Smooth muscle cell (in vitro differentiated cells): ENCODE measurements at regions not wholly inside any gene's neighbourhood (a gene's known extent, or its start where the extent isn't known, plus 50 kb on each side); places are given as distances from the start of the nearest gene placed in this dataset.

Source experiments
- DNase-seq: peaks from one replicate; lab custom pipeline; 2025; ENCODE audit not compliant: unreplicated experiment; lab: John Stamatoyannopoulos, UW
- H2AFZ ChIP-seq: fragments of 200-600 bp; sonication (generic); 2 replicates; pipeline ENCODE4 v1.6.0; 2016; ENCODE audit warnings: antibody characterized with exemption, low read depth, mild to moderate bottlenecking
- H3F3A ChIP-seq: fragments of 200-600 bp; sonication (generic); 2 replicates; pipeline ENCODE4 v1.6.0; 2017; ENCODE audit warnings: antibody characterized with exemption, low read depth
- H3K27ac ChIP-seq: fragments of 200-600 bp; sonication (generic); 2 replicates; pipeline ENCODE4 v1.5.1; 2016; ENCODE audit warnings: low read depth, mild to moderate bottlenecking
- H3K27me3 ChIP-seq: fragments of 200-600 bp; sonication (generic); 2 replicates; pipeline ENCODE4 v1.6.1; 2016; ENCODE audit warnings: low read depth, mild to moderate bottlenecking
- H3K36me3 ChIP-seq: fragments of 200-600 bp; sonication (generic); 2 replicates; pipeline ENCODE4 v1.5.1; 2016; ENCODE audit warnings: low read depth
- H3K4me1 ChIP-seq: fragments of 200-600 bp; sonication (generic); 2 replicates; pipeline ENCODE4 v1.5.1; 2016; ENCODE audit warnings: low read depth
- H3K4me2 ChIP-seq: fragments of 200-600 bp; sonication (generic); 2 replicates; pipeline ENCODE4 v1.6.0; 2016; ENCODE audit warnings: mild to moderate bottlenecking
- H3K4me3 ChIP-seq: fragments of 200-600 bp; sonication (generic); 2 replicates; pipeline ENCODE4 v1.5.1; 2016; ENCODE audit warnings: mild to moderate bottlenecking
- H3K79me2 ChIP-seq: fragments of 200-600 bp; sonication (generic); 2 replicates; pipeline ENCODE4 v1.6.0; 2016; ENCODE audit warnings: low read depth, mild to moderate bottlenecking
- H3K9ac ChIP-seq: fragments of 200-600 bp; sonication (generic); 2 replicates; pipeline ENCODE4 v1.6.0; 2016; ENCODE audit warnings: low read depth
- H3K9me3 ChIP-seq: fragments of 200-600 bp; sonication (generic); replicated peaks from 2 replicates; pipeline ENCODE4 v1.5.1; 2016; ENCODE audit warnings: low read depth
- H4K20me1 ChIP-seq: fragments of 200-600 bp; sonication (generic); 2 replicates; pipeline ENCODE4 v1.6.0; 2016; ENCODE audit warnings: low read depth
- CTCF ChIP-seq: fragments of 200-600 bp; sonication (generic); IDR thresholded peaks from 2 replicates; pipeline ENCODE4 v1.5.1; 2017; ENCODE audit warnings: borderline replicate concordance, mild to moderate bottlenecking, antibody characterized with exemption; ENCODE audit not compliant: insufficient read depth, poor library complexity, severe bottlenecking
- WGBS: methylation state at CpG from one replicate; pipeline ENCODE4 v1.1.7; 2016; ENCODE audit warnings: low lambda C conversion rate; 5-methylcytosine and 5-hydroxymethylcytosine counted together

- Histone ChIP-seq H3K36me3 (no peaks in the 10 kb centered on the region), H3K9ac (no peak overlapping the region), H4K20me1 (peaks cover 100% of the 10 kb centered on the region), H3K27ac (no peak overlapping the region), H3K4me2 (no peak overlapping the region), H3K9me3 (no peaks in the 10 kb centered on the region), H3K79me2 (peaks cover 99% of the 10 kb centered on the region), H3K27me3 (no peaks in the 10 kb centered on the region), H3F3A (peaks cover 5% of the 10 kb centered on the region), H3K4me1 (peaks cover 44% of the 10 kb centered on the region), H3K4me3 (no peak overlapping the region), H2AFZ (no peak overlapping the region)
- no peak for TF ChIP-seq CTCF
- DNase-seq, result no peak
- 97% methylated on average over 10 of the region's 10 CpGs for WGBS
These were observed 65.0 kb downstream of the NCOR2 start for GRCh38 chr12:124502379-124502778.

- H3K9me3 ChIP-seq, result no peaks in the 10 kb centered on the region
- peaks cover 5% of the 10 kb centered on the region for H3F3A ChIP-seq
- H3K4me3 ChIP-seq, result no peak overlapping the region
- H3K27ac ChIP-seq, result no peak overlapping the region
- H3K4me1 ChIP-seq, result peaks cover 39% of the 10 kb centered on the region
- no peak overlapping the region for H3K4me2 ChIP-seq
- 83% methylated on average over 16 of the region's 16 CpGs for WGBS
- H2AFZ ChIP-seq, result no peak overlapping the region
- no peaks in the 10 kb centered on the region for H3K36me3 ChIP-seq
- H3K9ac ChIP-seq, result no peak overlapping the region
- no peak for TF ChIP-seq CTCF
- no peaks in the 10 kb centered on the region for H3K27me3 ChIP-seq
- peaks cover 100% of the 10 kb centered on the region for H4K20me1 ChIP-seq
- no peak for DNase-seq
- H3K79me2 ChIP-seq, result peaks cover 99% of the 10 kb centered on the region
These were observed 65.6 kb downstream of the NCOR2 start for GRCh38 chr12:124501827-124502226.

DNA sequence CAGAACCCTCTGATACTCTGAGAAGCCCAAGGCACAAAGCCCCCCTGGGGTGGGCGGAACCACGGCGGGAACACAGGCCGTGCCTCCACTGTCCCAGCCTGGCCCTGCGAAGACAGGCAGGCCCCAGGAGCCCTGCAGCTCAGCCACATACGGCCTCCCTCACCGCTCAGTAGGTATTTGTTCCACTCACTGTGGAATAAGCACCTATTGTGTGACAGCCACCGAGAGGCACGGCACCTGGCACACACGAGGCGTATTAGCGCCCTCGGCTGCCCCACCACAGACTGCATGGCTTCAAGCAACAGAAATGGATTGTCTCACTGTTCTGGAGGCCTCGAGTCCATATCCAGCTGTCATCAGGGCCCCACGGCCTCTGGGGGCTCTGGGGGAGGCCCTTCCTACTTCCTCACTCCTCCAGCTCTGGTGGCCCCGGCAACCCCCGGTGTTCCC lies 66.3 kb downstream of the NCOR2 start:
- Histone ChIP-seq H3K79me2 (peaks cover 99% of the 10 kb centered on the region), H3K27ac (peak overlapping the region; percentile 32), H3F3A (peaks cover 5% of the 10 kb centered on the region), H4K20me1 (peaks cover 100% of the 10 kb centered on the region), H3K27me3 (no peaks in the 10 kb centered on the region), H3K36me3 (no peaks in the 10 kb centered on the region), H3K9ac (no peak overlapping the region), H3K4me3 (no peak overlapping the region), H3K4me2 (peak overlapping the region; percentile 33), H3K9me3 (no peaks in the 10 kb centered on the region), H2AFZ (no peak overlapping the region), H3K4me1 (peaks cover 32% of the 10 kb centered on the region)
- DNase-seq, result no peak
- 67% methylated on average over 17 of the region's 17 CpGs for WGBS
- TF ChIP-seq CTCF, result no peak

DNA sequence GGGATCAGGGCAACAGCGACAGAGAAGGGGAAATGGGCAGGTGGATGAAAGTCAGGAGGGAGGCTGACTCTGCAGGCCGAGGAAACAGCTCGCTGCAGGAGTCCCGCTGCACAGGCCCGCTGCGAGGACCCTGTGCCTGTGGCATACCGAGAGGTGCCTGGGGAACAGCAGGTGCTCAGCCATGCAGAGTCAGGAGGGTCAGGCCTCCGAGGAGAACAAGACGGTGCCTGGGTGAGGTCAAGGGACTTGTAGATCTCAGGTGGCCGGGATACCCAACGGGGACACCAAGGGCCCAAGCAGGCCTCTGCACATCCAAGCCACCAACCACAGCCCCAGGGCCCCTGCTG lies 67.5 kb downstream of the NCOR2 start:
- Histone ChIP-seq H3K4me3 (no peak overlapping the region), H3K36me3 (no peaks in the 10 kb centered on the region), H3K9me3 (no peaks in the 10 kb centered on the region), H3K4me2 (peak overlapping the region; percentile 33), H2AFZ (no peak overlapping the region), H3K4me1 (peaks cover 25% of the 10 kb centered on the region), H4K20me1 (peaks cover 100% of the 10 kb centered on the region), H3K79me2 (peaks cover 96% of the 10 kb centered on the region), H3K9ac (no peak overlapping the region), H3K27ac (peak overlapping the region; percentile 71), H3F3A (peaks cover 5% of the 10 kb centered on the region), H3K27me3 (no peaks in the 10 kb centered on the region)
- DNase-seq, result no peak
- WGBS, result 91% methylated on average over 11 of the region's 11 CpGs
- TF ChIP-seq CTCF, result no peak
